ENCODE measurements at regions not wholly inside any gene's neighbourhood (a gene's known extent, or its start where the extent isn't known, plus 50 kb on each side); places are given as distances from the start of the nearest gene placed in this dataset.

DNA sequence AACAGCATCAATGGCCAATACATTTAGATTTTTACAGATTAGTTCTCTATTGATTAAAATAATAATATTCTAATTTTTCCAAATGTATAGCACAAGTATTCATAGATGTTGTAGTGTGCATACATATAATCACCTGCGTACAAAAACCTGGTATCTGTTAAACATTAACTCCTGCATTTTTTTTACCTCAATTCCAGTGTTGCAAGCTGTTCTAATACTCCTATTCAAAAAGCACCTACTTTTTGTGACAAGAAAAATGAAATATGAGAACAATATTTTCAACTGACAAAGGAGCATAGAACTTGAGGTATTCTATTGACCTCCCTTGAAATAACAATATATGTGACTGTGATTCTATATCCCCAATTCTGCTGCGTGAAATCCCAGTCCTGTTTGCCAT lies 422.9 kb upstream of the PCDH20 start:
- H3K9me3 ChIP-seq (ENCODE audit: control insufficient read depth, insufficient read depth, low read length), result no peaks in the 10 kb centered on the region
- H3K9ac ChIP-seq (ENCODE audit: low read depth, low read length), result no peak overlapping the region
- no peaks in the 10 kb centered on the region for H3K4me1 ChIP-seq (ENCODE audit: control insufficient read depth, insufficient read depth, low read length)
- H3K27ac ChIP-seq (ENCODE audit: low read depth, low read length), result no peak overlapping the region
- no peak overlapping the region for H3K4me3 ChIP-seq (ENCODE audit: low read depth, low read length)
- no peaks in the 10 kb centered on the region for H3K36me3 ChIP-seq (ENCODE audit: control insufficient read depth, insufficient read depth, low read length)
- H3K27me3 ChIP-seq (ENCODE audit: control insufficient read depth, insufficient read depth, low read length), result no peaks in the 10 kb centered on the region

DNA sequence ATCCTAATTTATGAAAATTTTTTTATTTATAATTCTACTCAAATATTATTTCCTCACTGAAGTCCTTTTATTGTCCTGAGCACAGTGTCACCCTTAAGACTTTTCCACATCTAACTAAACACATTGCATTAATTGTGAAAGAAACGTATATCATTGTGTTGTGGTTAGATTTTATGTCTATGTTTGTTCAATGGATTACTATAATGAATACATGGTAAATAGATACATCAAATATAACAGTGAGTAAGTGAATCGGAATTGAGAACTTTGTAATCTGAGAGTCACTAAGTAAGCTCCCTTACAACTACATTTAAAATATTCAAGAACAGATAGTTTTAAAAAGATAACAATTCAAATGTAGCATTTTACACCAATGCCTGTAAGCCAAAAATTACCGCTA lies 417.6 kb upstream of the PCDH20 start:
- Histone ChIP-seq H3K9ac (ENCODE audit: low read depth, low read length) (no peak overlapping the region), H3K27me3 (ENCODE audit: control insufficient read depth, insufficient read depth, low read length) (no peaks in the 10 kb centered on the region), H3K36me3 (ENCODE audit: control insufficient read depth, insufficient read depth, low read length) (no peaks in the 10 kb centered on the region), H3K4me1 (ENCODE audit: control insufficient read depth, insufficient read depth, low read length) (0 out of 2 replicates have a peak, but pooled peaks cover 6% of the 10 kb centered on the region), H3K27ac (ENCODE audit: low read depth, low read length) (no peak overlapping the region), H3K4me3 (ENCODE audit: low read depth, low read length) (no peak overlapping the region), H3K9me3 (ENCODE audit: control insufficient read depth, insufficient read depth, low read length) (no peaks in the 10 kb centered on the region)

DNA sequence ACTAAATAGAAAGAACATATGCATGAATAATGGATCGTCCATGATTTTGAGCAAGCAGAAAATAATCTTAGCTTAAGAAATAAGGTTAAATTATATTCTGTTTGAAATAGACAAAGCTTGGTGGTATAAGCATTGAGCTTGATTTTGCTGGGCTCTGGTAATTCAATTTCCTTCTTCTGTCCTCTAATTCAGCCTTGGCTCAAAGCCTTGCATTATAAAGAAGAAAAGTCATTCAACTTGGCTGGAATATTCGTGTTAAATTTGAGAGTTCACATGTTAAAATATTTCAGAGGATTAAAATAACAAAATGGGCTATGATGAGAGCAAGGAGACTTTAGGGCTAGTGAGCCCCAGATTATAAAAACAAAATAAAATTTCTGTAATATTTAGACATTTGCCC lies 415.4 kb upstream of the PCDH20 start:
- Histone ChIP-seq H3K9me3 (ENCODE audit: control insufficient read depth, insufficient read depth, low read length) (no peaks in the 10 kb centered on the region), H3K9ac (ENCODE audit: low read depth, low read length) (no peak overlapping the region), H3K27me3 (ENCODE audit: control insufficient read depth, insufficient read depth, low read length) (no peaks in the 10 kb centered on the region), H3K27ac (ENCODE audit: low read depth, low read length) (no peak overlapping the region), H3K4me3 (ENCODE audit: low read depth, low read length) (no peak overlapping the region), H3K4me1 (ENCODE audit: control insufficient read depth, insufficient read depth, low read length) (0 out of 2 replicates have a peak, but pooled peaks cover 6% of the 10 kb centered on the region), H3K36me3 (ENCODE audit: control insufficient read depth, insufficient read depth, low read length) (no peaks in the 10 kb centered on the region)

- Histone ChIP-seq H3K36me3 (ENCODE audit: control insufficient read depth, insufficient read depth, low read length) (no peaks in the 10 kb centered on the region), H3K9ac (ENCODE audit: low read depth, low read length) (no peak overlapping the region), H3K9me3 (ENCODE audit: control insufficient read depth, insufficient read depth, low read length) (no peaks in the 10 kb centered on the region), H3K27me3 (ENCODE audit: control insufficient read depth, insufficient read depth, low read length) (no peaks in the 10 kb centered on the region), H3K27ac (ENCODE audit: low read depth, low read length) (no peak overlapping the region), H3K4me1 (ENCODE audit: control insufficient read depth, insufficient read depth, low read length) (0 out of 2 replicates have a peak, but pooled peaks cover 6% of the 10 kb centered on the region), H3K4me3 (ENCODE audit: low read depth, low read length) (no peak overlapping the region)
These were observed 414.8 kb upstream of the PCDH20 start for GRCh38 chr13:61830475-61830874.

DNA sequence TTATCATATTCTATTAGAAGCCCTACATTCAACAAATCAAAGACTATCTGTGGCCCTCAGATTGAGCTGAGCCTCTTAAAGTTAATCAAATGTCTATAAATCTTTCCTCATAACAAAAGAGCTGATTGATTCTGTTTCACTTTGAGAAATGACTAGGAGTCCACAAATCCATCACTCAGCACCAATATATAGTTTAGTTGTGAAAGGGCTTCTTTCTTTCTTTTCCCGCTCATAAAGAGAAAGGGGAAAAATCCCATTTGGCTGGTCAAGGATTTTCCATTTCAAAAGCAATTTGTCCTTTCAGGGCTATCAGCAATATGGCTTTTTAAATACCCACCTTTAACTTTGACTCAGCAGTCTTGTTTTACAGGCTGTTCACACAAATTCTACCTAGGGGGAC lies 408.5 kb upstream of the PCDH20 start:
- no peak overlapping the region for H3K27ac ChIP-seq (ENCODE audit: low read depth, low read length)

GRCh38 chr13:61812286-61812685 lies 396.6 kb upstream of the PCDH20 start:
- Histone ChIP-seq H3K27me3 (ENCODE audit: control insufficient read depth, insufficient read depth, low read length) (no peaks in the 10 kb centered on the region), H3K36me3 (ENCODE audit: control insufficient read depth, insufficient read depth, low read length) (no peaks in the 10 kb centered on the region), H3K9ac (ENCODE audit: low read depth, low read length) (no peak overlapping the region), H3K9me3 (ENCODE audit: control insufficient read depth, insufficient read depth, low read length) (no peaks in the 10 kb centered on the region; the same call in 1 of the 2 replicates), H3K4me1 (ENCODE audit: control insufficient read depth, insufficient read depth, low read length) (no peaks in the 10 kb centered on the region), H3K27ac (ENCODE audit: low read depth, low read length) (no peak overlapping the region), H3K4me3 (ENCODE audit: low read depth, low read length) (no peak overlapping the region)

More for the DNA sequence above, 408.5 kb upstream of the PCDH20 start:
- Histone ChIP-seq H3K4me1 (ENCODE audit: control insufficient read depth, insufficient read depth, low read length) (no peaks in the 10 kb centered on the region), H3K9ac (ENCODE audit: low read depth, low read length) (no peak overlapping the region), H3K27me3 (ENCODE audit: control insufficient read depth, insufficient read depth, low read length) (no peaks in the 10 kb centered on the region), H3K36me3 (ENCODE audit: control insufficient read depth, insufficient read depth, low read length) (no peaks in the 10 kb centered on the region), H3K4me3 (ENCODE audit: low read depth, low read length) (no peak overlapping the region), H3K9me3 (ENCODE audit: control insufficient read depth, insufficient read depth, low read length) (no peaks in the 10 kb centered on the region)

GRCh38 chr13:61810065-61810464 lies 394.4 kb upstream of the PCDH20 start:
- H3K9me3 ChIP-seq (ENCODE audit: control insufficient read depth, insufficient read depth, low read length), result no peaks in the 10 kb centered on the region
- no peaks in the 10 kb centered on the region for H3K27me3 ChIP-seq (ENCODE audit: control insufficient read depth, insufficient read depth, low read length)
- no peak overlapping the region for H3K27ac ChIP-seq (ENCODE audit: low read depth, low read length)
- no peaks in the 10 kb centered on the region for H3K4me1 ChIP-seq (ENCODE audit: control insufficient read depth, insufficient read depth, low read length)
- no peak overlapping the region for H3K9ac ChIP-seq (ENCODE audit: low read depth, low read length)
- no peak overlapping the region for H3K4me3 ChIP-seq (ENCODE audit: low read depth, low read length)
- no peaks in the 10 kb centered on the region for H3K36me3 ChIP-seq (ENCODE audit: control insufficient read depth, insufficient read depth, low read length)

- no peak overlapping the region for H3K4me3 ChIP-seq (ENCODE audit: low read depth, low read length)
- no peak overlapping the region for H3K9ac ChIP-seq (ENCODE audit: low read depth, low read length)
- H3K9me3 ChIP-seq (ENCODE audit: control insufficient read depth, insufficient read depth, low read length), result no peaks in the 10 kb centered on the region
- H3K27me3 ChIP-seq (ENCODE audit: control insufficient read depth, insufficient read depth, low read length), result no peaks in the 10 kb centered on the region
- H3K27ac ChIP-seq (ENCODE audit: low read depth, low read length), result no peak overlapping the region
- H3K4me1 ChIP-seq (ENCODE audit: control insufficient read depth, insufficient read depth, low read length), result no peaks in the 10 kb centered on the region
- no peaks in the 10 kb centered on the region for H3K36me3 ChIP-seq (ENCODE audit: control insufficient read depth, insufficient read depth, low read length)
These were observed 381.7 kb upstream of the PCDH20 start for GRCh38 chr13:61797397-61797796.

DNA sequence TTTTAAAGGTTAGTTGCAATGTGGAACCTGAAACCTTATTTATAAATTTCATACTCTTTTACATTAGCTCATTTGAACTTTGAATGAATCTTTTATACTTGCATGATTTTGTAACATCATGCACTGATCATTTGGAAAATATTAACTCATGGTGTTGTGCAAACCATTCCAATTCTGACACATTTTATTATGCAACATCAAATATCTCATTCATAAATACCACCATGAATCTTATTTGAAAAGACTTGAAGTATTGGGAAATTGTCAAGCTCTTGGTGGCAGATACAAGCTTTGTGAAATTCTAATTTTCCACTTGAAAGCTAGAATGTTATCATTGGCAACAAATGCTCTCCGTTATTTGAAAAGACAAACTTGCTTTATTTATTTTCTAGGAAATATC lies 379.9 kb upstream of the PCDH20 start:
- H3K9ac ChIP-seq (ENCODE audit: low read depth, low read length), result no peak overlapping the region

GRCh38 chr13:61779456-61779855 lies 363.8 kb upstream of the PCDH20 start:
- Histone ChIP-seq H3K4me3 (ENCODE audit: low read depth, low read length) (no peak overlapping the region), H3K9ac (ENCODE audit: low read depth, low read length) (no peak overlapping the region), H3K27ac (ENCODE audit: low read depth, low read length) (no peak overlapping the region), H3K36me3 (ENCODE audit: control insufficient read depth, insufficient read depth, low read length) (no peaks in the 10 kb centered on the region), H3K4me1 (ENCODE audit: control insufficient read depth, insufficient read depth, low read length) (peaks cover 15% of the 10 kb centered on the region; the same call in 1 of the 2 replicates), H3K27me3 (ENCODE audit: control insufficient read depth, insufficient read depth, low read length) (no peaks in the 10 kb centered on the region), H3K9me3 (ENCODE audit: control insufficient read depth, insufficient read depth, low read length) (no peaks in the 10 kb centered on the region)

More for the DNA sequence above, 379.9 kb upstream of the PCDH20 start:
- H3K4me3 ChIP-seq (ENCODE audit: low read depth, low read length), result no peak overlapping the region
- no peaks in the 10 kb centered on the region for H3K9me3 ChIP-seq (ENCODE audit: control insufficient read depth, insufficient read depth, low read length)
- H3K36me3 ChIP-seq (ENCODE audit: control insufficient read depth, insufficient read depth, low read length), result no peaks in the 10 kb centered on the region
- no peak overlapping the region for H3K27ac ChIP-seq (ENCODE audit: low read depth, low read length)
- no peaks in the 10 kb centered on the region for H3K27me3 ChIP-seq (ENCODE audit: control insufficient read depth, insufficient read depth, low read length)
- no peaks in the 10 kb centered on the region for H3K4me1 ChIP-seq (ENCODE audit: control insufficient read depth, insufficient read depth, low read length)

DNA sequence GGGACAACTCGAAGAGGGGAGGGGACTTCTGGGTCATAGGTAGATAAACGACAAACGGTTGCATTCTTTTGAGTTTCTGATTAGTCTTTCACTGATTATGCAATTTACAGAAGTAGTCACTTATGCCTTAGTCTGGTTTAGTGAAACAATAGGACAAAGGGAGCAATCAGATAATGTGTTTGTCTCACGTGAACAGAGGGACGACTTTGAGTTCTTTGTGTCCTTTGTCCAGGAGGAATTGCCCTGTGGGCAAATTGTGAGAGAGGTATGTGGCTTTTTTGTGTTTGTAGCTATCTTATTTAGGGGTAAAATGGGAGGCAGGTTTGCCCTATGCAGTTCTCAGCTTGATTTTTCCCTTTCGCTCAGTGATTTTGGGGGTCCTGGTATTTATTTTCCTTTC lies 362.9 kb upstream of the PCDH20 start:
- H3K9me3 ChIP-seq (ENCODE audit: control insufficient read depth, insufficient read depth, low read length), result no peaks in the 10 kb centered on the region
- no peak overlapping the region for H3K9ac ChIP-seq (ENCODE audit: low read depth, low read length)
- H3K36me3 ChIP-seq (ENCODE audit: control insufficient read depth, insufficient read depth, low read length), result no peaks in the 10 kb centered on the region
- H3K27ac ChIP-seq (ENCODE audit: low read depth, low read length), result no peak overlapping the region
- no peaks in the 10 kb centered on the region for H3K27me3 ChIP-seq (ENCODE audit: control insufficient read depth, insufficient read depth, low read length)
- no peak overlapping the region for H3K4me3 ChIP-seq (ENCODE audit: low read depth, low read length)
- peaks cover 15% of the 10 kb centered on the region; the same call in 1 of the 2 replicates for H3K4me1 ChIP-seq (ENCODE audit: control insufficient read depth, insufficient read depth, low read length)

DNA sequence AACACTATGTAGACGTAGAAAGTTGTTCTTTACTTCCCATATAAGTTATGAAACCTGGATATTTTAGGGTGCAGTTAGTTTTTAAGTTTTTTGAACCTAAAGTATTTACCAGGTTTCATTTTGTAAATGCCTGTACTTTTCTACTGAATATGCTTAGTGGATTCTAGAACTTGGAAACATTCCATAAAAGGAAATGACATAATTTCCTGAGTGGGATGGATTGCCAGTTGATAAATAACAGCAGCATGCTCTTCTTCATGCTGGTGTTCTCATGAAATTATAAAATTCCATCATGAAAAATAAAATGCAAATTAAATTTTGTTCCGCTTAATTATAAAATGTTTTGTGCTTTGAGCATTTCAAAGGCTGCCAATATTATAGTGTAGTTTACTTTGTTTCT lies 362.2 kb upstream of the PCDH20 start:
- Histone ChIP-seq H3K36me3 (ENCODE audit: control insufficient read depth, insufficient read depth, low read length) (no peaks in the 10 kb centered on the region), H3K9me3 (ENCODE audit: control insufficient read depth, insufficient read depth, low read length) (no peaks in the 10 kb centered on the region), H3K27ac (ENCODE audit: low read depth, low read length) (no peak overlapping the region), H3K9ac (ENCODE audit: low read depth, low read length) (no peak overlapping the region), H3K4me1 (ENCODE audit: control insufficient read depth, insufficient read depth, low read length) (peaks cover 15% of the 10 kb centered on the region; the same call in 1 of the 2 replicates), H3K4me3 (ENCODE audit: low read depth, low read length) (no peak overlapping the region), H3K27me3 (ENCODE audit: control insufficient read depth, insufficient read depth, low read length) (no peaks in the 10 kb centered on the region)
